ENCODE measurements at regions not wholly inside any gene's neighbourhood (a gene's known extent, or its start where the extent isn't known, plus 50 kb on each side); places are given as distances from the start of the nearest gene placed in this dataset.

GRCh38 chr15:87212041-87212440, 1044.5 kb downstream of the NTRK3 start:
- no peak overlapping the region for H3K4me3 ChIP-seq (replicated peaks in 1 of 2; ENCODE audit: low read depth in 2 of 2, low read length in 2 of 2)
- TF ChIP-seq CTCF (IDR thresholded peaks at IDR 0.05; ENCODE audit: low read depth, low read length), result no peak
- peak in 1 of 2 donors; percentile 21 for DNase-seq (ENCODE audit: low read depth in 2 of 2)

DNA sequence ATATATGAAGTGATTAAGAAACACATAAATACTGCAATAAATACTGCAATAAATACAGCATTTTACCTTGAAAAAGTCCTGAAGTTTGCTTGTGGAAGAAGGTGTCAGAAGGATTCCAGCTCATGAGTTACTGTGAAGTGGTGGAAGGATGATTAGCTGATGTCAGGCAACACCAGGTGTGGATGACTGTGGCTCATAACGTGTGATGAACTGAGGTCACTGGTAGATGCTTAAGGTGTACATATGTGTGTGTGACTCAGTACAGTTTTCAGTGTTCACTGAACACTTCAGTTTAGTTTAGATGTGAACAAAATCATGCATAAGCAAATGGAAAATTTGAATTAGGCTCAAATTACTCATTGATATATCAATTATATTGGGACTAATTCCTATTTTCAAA, 1045.0 kb downstream of the NTRK3 start:
- no peak overlapping the region for H3K4me3 ChIP-seq (replicated peaks in 1 of 2; ENCODE audit: low read depth in 2 of 2, low read length in 2 of 2)
- DNase-seq (ENCODE audit: low read depth in 2 of 2), result no peak
- TF ChIP-seq CTCF (IDR thresholded peaks at IDR 0.05; ENCODE audit: low read depth, low read length), result no peak

DNA sequence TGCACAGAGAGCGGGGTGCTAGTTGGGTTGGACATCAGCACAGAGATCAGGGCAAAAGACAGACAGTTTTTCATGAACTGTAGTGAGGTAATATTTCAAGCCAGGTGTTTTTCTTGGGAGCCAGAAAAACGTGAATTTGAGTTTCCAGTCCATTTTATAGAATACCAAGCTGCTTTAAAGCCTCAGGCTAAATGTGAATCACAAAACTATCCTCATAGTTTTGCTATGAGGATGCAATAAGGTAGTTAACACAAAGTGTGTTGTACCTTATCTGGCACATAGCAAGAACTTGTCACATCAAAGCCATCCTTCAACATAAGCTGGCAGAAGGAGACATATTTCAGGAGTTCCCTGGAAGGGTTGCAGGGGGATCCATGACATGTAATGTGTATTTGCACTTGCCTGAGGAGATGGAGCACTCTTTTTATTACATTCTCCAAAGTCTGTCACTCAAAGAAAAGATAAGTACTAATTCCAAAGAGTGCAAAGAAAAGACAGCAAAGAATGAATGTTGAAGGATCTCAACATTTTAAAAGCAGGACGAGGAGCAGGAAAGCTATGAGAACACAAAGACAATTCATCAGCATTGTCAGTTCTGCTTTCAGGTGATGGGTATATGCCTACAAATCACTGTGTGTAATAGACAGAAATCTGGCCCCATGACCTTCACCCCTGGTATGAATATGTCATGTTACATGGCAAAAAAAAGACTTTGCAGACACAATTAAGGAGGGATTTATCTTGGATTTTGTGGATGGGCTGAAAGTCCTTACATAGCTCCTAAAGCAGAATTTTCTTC, 1046.4 kb downstream of the NTRK3 start:
- no peak for DNase-seq (ENCODE audit: low read depth in 2 of 2)
- TF ChIP-seq CTCF (IDR thresholded peaks at IDR 0.05; ENCODE audit: low read depth, low read length), result no peak
- H3K4me3 ChIP-seq (replicated peaks in 1 of 2; ENCODE audit: low read depth in 2 of 2, low read length in 2 of 2), result no peak overlapping the region

DNA sequence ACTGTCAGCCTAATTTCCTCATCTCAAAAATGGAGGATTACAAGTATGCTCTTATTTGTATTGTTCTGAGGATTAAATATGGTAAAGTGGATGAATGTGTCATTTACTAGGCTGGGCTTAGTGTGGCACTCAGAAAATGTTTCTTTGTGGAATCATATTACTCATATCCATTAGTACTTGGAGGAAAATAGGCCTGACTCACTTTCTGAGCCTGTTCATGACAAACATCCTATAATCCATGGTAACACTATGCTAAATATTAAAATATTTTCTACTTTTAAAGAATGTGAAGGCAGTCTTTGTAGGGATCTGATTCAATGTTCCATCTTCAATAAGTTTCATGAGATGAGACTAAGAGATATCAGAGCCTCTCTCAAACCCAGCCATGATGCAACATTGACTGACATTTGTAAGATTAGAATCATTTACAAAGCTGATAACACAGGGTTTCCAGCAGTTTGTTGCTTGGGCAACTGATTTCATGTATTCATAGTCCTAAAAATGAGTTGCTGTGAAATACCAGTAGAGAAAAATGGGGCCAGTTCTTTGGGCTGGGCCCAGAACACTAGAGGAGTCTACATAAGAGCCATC, 1048.5 kb downstream of the NTRK3 start:
- no peak overlapping the region for H3K4me3 ChIP-seq (replicated peaks in 1 of 2; ENCODE audit: low read depth in 2 of 2, low read length in 2 of 2)
- peak in 1 of 2 donors; percentile 87 for DNase-seq (ENCODE audit: low read depth in 2 of 2)
- TF ChIP-seq CTCF (IDR thresholded peaks at IDR 0.05; ENCODE audit: low read depth, low read length), result no peak

GRCh38 chr15:87207251-87207650, 1049.3 kb downstream of the NTRK3 start:
- H3K4me3 ChIP-seq (replicated peaks in 1 of 2; ENCODE audit: low read depth in 2 of 2, low read length in 2 of 2), result no peak overlapping the region
- DNase-seq (ENCODE audit: low read depth in 2 of 2), result no peak
- TF ChIP-seq CTCF (IDR thresholded peaks at IDR 0.05; ENCODE audit: low read depth, low read length), result no peak

DNA sequence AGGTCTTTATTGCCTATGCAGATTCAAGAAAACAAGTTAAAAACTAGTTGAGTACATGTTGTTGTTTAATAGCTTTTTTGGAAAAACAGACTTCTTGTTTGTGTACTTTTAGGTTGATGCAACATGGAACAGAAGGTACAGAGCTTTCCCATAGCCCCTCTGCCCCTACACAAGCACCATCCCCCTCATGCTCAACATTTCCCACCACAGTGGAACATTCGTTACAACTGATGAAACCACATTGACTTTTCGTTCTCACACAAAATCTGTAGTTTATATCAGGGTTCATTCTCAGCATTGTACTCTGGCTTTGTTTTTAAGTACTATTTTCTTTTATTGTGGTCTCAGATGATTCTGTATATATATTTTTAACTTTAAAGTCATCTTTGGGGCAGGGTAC, 1054.6 kb downstream of the NTRK3 start:
- no peak for DNase-seq (ENCODE audit: low read depth in 2 of 2)
- TF ChIP-seq CTCF (IDR thresholded peaks at IDR 0.05; ENCODE audit: low read depth, low read length), result no peak
- H3K4me3 ChIP-seq (replicated peaks in 1 of 2; ENCODE audit: low read depth in 2 of 2, low read length in 2 of 2), result no peak overlapping the region
